ENCODE measurements at regions not wholly inside any gene's neighbourhood (a gene's known extent, or its start where the extent isn't known, plus 50 kb on each side); places are given as distances from the start of the nearest gene placed in this dataset.

- H3K9ac ChIP-seq (ENCODE audit: low read length in 3 of 3) = no peak overlapping the region
- TF ChIP-seq, protein P1, sequence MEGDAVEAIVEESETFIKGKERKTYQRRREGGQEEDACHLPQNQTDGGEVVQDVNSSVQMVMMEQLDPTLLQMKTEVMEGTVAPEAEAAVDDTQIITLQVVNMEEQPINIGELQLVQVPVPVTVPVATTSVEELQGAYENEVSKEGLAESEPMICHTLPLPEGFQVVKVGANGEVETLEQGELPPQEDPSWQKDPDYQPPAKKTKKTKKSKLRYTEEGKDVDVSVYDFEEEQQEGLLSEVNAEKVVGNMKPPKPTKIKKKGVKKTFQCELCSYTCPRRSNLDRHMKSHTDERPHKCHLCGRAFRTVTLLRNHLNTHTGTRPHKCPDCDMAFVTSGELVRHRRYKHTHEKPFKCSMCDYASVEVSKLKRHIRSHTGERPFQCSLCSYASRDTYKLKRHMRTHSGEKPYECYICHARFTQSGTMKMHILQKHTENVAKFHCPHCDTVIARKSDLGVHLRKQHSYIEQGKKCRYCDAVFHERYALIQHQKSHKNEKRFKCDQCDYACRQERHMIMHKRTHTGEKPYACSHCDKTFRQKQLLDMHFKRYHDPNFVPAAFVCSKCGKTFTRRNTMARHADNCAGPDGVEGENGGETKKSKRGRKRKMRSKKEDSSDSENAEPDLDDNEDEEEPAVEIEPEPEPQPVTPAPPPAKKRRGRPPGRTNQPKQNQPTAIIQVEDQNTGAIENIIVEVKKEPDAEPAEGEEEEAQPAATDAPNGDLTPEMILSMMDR (IDR thresholded peaks at IDR 0.05; ENCODE audit: borderline replicate concordance, extremely low read depth, insufficient read depth) = no peak
- H3K9me3 ChIP-seq (ENCODE audit: control insufficient read depth in 2 of 3, insufficient read depth in 1 of 3, low read length in 3 of 3) = no peaks in the 10 kb centered on the region
- no peaks in the 10 kb centered on the region for H3K4me1 ChIP-seq (ENCODE audit: control insufficient read depth in 2 of 3, insufficient read depth in 2 of 3, low read depth in 1 of 3, low read length in 3 of 3)
- no peak overlapping the region for H3K4me3 ChIP-seq (ENCODE audit: low read length in 3 of 3)
- FAIRE-seq (no peak), DNase-seq (no peak)
- no peaks in the 10 kb centered on the region for H3K36me3 ChIP-seq (ENCODE audit: control insufficient read depth in 2 of 3, insufficient read depth in 3 of 3, low read length in 3 of 3)
- intact Hi-C loops (cut with DNase I) = no loop called here
- no peaks in the 10 kb centered on the region for H3K27me3 ChIP-seq (ENCODE audit: control insufficient read depth, insufficient read depth, low read length)
- H3K27ac ChIP-seq (ENCODE audit: low read depth in 2 of 2, low read length in 2 of 2) = no peak overlapping the region
These were observed 129.8 kb downstream of the KCTD12 start for GRCh38 chr13:76756451-76756850.

DNA sequence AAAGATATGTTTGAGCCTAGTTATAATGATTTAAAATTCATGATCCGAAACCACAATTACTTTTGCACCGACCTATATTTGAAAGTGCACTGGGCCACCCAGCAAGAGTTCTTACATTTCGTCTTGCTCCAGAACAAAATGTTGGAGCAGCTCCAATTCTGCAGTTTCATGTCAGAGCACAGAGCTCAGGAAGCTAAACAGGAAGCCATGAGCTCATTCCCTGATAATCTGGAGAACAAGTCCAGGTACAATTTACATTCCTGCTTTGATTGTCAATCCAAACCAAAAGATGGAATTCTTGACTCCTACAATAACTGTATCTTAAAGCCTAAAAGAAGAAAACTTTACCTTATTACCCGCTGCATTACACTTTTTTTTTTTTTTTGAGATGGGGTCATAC is 131.8 kb downstream of the KCTD12 start:
- no peaks in the 10 kb centered on the region for H3K36me3 ChIP-seq (ENCODE audit: control insufficient read depth in 2 of 3, insufficient read depth in 3 of 3, low read length in 3 of 3)
- no peak for FAIRE-seq
- intact Hi-C loops (cut with DNase I) = no loop called here

GRCh38 chr13:76751278-76751677 is 134.9 kb downstream of the KCTD12 start:
- H3K9me3 ChIP-seq (ENCODE audit: control insufficient read depth in 2 of 3, insufficient read depth in 1 of 3, low read length in 3 of 3) = no peaks in the 10 kb centered on the region
- DNase-seq (no peak), FAIRE-seq (no peak)
- no peaks in the 10 kb centered on the region for H3K27me3 ChIP-seq (ENCODE audit: control insufficient read depth, insufficient read depth, low read length)
- H3K4me3 ChIP-seq (ENCODE audit: low read length in 3 of 3) = no peak overlapping the region
- TF ChIP-seq, protein P1 (IDR thresholded peaks at IDR 0.05; ENCODE audit: borderline replicate concordance, extremely low read depth, insufficient read depth) = no peak
- H3K36me3 ChIP-seq (ENCODE audit: control insufficient read depth in 2 of 3, insufficient read depth in 3 of 3, low read length in 3 of 3) = no peaks in the 10 kb centered on the region
- H3K9ac ChIP-seq (ENCODE audit: low read length in 3 of 3) = no peak overlapping the region
- H3K4me1 ChIP-seq (ENCODE audit: control insufficient read depth in 2 of 3, insufficient read depth in 2 of 3, low read depth in 1 of 3, low read length in 3 of 3) = no peaks in the 10 kb centered on the region
- H3K27ac ChIP-seq (ENCODE audit: low read depth in 2 of 2, low read length in 2 of 2) = no peak overlapping the region
- intact Hi-C loops (cut with DNase I) = no loop called here

More for the DNA sequence above, 131.8 kb downstream of the KCTD12 start:
- H3K4me1 ChIP-seq (ENCODE audit: control insufficient read depth in 2 of 3, insufficient read depth in 2 of 3, low read depth in 1 of 3, low read length in 3 of 3) = no peaks in the 10 kb centered on the region
- H3K9me3 ChIP-seq (ENCODE audit: control insufficient read depth in 2 of 3, insufficient read depth in 1 of 3, low read length in 3 of 3) = no peaks in the 10 kb centered on the region
- no peak overlapping the region for H3K4me3 ChIP-seq (ENCODE audit: low read length in 3 of 3)
- H3K27me3 ChIP-seq (ENCODE audit: control insufficient read depth, insufficient read depth, low read length) = no peaks in the 10 kb centered on the region
- DNase-seq = peak in 1 of 5 donors; percentile 44
- TF ChIP-seq, protein P1 (IDR thresholded peaks at IDR 0.05; ENCODE audit: borderline replicate concordance, extremely low read depth, insufficient read depth) = no peak
- H3K27ac ChIP-seq (ENCODE audit: low read depth in 2 of 2, low read length in 2 of 2) = no peak overlapping the region
- H3K9ac ChIP-seq (ENCODE audit: low read length in 3 of 3) = no peak overlapping the region

- intact Hi-C loops (cut with DNase I) = no loop called here
- Histone ChIP-seq H3K27me3 (ENCODE audit: control insufficient read depth, insufficient read depth, low read length) (no peaks in the 10 kb centered on the region), H3K36me3 (ENCODE audit: control insufficient read depth in 2 of 3, insufficient read depth in 3 of 3, low read length in 3 of 3) (no peaks in the 10 kb centered on the region), H3K4me3 (ENCODE audit: low read length in 3 of 3) (no peak overlapping the region), H3K9ac (ENCODE audit: low read length in 3 of 3) (no peak overlapping the region), H3K4me1 (ENCODE audit: control insufficient read depth in 2 of 3, insufficient read depth in 2 of 3, low read depth in 1 of 3, low read length in 3 of 3) (no peaks in the 10 kb centered on the region), H3K27ac (ENCODE audit: low read depth in 2 of 2, low read length in 2 of 2) (no peak overlapping the region), H3K9me3 (ENCODE audit: control insufficient read depth in 2 of 3, insufficient read depth in 1 of 3, low read length in 3 of 3) (no peaks in the 10 kb centered on the region)
- no peak for FAIRE-seq
- no peak for DNase-seq
- TF ChIP-seq, protein P1 (IDR thresholded peaks at IDR 0.05; ENCODE audit: borderline replicate concordance, extremely low read depth, insufficient read depth) = no peak
These were observed 136.1 kb downstream of the KCTD12 start for GRCh38 chr13:76750126-76750525.

All from kidney (tissue), 13 donors.